Kidney glomerular epithelial cell (primary cell): ENCODE measurements at regions not wholly inside any gene's neighbourhood (a gene's known extent, or its start where the extent isn't known, plus 50 kb on each side); places are given as distances from the start of the nearest gene placed in this dataset.

Source experiments
- DNase-seq: peaks from one replicate; lab custom pipeline; 2025; lab: John Stamatoyannopoulos, UW

DNA sequence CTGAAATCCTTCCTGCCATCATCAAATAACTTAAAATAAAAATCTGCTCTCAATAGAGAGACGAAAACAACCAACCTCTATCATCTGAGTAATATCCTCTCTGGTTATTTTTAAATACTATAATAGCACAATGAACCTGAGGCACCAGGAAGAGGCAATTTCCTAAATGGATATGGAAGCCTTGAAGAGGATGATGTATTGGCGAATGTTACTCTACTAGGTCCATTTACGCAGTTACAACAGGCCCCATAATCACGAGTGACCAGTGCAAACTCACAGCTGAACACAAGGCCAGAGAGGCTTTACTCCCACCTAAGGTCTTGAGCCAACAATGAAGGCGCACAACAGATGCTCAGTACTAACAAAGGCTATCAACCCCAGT is 678.8 kb upstream of the NR3C2 start:
- DNase-seq = no peak

DNA sequence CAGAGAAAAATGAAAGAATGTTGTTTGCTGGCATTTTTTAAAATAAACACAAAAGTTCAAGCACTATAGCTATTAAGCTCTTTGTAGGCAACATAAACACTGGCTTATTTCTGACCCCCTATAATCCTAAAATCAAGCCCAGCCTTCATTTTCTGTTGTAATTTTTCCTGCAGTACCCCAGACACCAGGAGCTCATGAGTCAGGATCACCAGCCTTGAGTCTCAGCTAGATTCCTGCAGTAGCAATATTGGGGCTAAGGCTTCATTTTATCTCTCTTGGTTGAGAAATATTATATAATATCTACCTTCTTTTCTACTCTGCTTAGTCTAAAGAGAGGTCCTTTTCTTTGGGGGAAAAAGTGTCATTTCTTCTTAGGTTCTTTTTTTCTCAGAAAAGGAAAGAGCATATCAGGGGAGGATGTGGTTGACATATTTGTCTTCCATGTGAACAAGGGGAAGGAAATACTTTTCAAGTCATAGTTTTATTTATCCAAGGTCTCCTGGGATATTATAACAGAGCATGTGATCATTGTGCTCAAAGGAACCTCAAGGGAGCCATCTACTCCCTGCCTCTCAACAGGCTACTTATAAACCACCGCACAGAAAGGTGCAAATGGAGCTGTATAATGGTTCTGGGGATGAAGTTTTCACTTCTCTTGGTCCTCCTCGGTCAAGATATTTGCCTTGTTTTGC is 678.3 kb upstream of the NR3C2 start:
- DNase-seq = no peak

DNA sequence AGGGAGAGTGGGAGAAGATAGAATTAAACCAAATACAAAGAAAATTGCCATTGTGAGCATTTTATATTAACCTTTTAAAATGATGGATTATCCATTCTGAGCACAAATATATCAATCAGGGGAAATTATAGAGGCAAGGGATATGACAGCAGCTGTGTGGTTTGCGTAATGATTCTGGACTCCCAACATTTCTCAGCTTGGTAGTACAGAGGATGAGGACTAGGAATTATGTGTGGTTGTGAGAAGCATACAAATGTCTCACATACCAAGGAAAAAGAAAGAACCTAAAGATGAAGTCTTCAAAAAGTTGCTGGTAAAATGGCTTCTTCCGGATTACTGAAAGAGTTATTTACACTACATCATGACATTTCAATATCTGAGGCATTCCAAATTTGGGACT is 674.6 kb upstream of the NR3C2 start:
- no peak for DNase-seq

DNA sequence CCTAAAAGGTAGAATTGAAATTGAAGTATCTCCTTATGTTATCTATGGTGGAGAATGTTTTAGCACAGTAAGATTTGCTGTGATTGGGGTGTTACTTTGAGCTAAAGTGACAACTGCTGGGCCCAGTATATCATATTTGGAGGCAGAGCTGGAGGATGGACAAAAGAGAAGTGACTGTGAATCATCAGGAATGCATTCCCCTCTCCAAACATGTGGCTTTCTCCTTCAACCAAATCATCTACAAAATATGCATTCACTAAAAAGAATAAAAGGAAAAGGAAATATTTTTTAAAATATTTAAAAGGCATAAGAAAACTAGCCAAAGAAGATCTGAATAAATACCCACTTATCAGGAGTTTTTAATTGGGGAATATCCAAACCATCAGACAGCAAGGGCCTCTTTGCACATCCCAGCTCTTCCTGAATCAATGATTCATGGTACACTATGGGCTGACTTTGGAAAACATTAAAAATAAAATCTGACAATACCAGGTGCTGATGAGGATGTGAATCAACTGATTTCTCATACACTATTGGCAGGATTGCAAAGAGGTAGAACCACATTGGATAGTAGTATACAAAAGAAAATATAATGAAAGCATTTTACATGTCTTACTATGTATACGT is 671.7 kb upstream of the NR3C2 start:
- DNase-seq = peak; percentile 79

DNA sequence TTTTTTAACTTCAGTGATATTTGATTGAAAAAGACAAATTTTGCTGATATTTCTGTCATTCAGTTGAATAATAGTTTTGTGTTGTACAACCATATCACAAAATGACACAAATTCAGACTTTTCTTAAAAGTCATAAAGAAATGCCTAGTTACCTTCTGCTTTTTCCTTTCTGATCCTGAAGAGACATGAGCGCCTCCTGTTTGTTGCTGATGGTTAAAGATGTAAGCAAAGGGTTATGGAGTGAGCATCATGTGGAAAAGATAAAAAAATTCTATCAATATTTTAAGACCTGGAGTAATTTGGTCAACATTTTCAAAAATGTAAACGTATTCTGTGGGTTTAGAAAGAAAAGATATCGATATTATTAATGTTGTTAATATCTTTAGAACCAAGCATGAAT is 669.9 kb upstream of the NR3C2 start:
- no peak for DNase-seq

DNA sequence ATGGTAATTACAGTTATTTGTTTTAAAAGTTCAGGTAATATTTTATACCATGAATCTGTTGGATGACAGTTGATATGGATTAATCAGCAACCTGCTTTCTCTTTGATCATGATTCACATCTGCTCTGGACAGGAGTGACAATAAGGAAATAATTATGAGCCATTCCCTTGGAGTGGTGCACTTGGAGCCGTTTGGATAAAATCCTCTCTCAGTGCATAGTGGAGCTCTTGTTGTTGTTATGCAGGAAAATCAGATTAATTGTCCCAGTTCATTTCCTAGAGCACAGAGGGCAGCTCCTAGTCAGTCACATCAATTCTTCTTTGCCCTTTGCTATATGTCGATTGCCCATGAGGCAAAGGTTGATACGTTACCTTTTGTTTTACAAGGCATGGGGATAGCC is 668.3 kb upstream of the NR3C2 start:
- DNase-seq = no peak

DNA sequence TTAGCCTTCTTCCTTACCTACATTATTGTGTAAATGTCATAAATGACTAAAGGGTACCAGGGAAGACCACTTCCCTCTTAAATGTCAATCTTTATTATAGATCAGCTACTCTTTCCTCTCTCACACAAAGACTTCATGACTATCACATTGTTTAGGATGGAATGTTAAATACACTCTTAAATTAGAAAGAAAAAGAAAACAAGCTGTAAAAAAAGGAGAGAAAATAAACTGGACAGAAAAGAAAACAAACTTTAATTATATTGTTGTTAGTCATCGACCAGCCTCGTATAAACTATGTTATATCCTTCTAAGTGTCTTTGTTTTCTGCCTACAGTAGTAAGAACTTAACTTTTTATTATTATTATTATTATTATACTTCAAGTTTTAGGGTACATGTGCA is 666.4 kb upstream of the NR3C2 start:
- no peak for DNase-seq

DNA sequence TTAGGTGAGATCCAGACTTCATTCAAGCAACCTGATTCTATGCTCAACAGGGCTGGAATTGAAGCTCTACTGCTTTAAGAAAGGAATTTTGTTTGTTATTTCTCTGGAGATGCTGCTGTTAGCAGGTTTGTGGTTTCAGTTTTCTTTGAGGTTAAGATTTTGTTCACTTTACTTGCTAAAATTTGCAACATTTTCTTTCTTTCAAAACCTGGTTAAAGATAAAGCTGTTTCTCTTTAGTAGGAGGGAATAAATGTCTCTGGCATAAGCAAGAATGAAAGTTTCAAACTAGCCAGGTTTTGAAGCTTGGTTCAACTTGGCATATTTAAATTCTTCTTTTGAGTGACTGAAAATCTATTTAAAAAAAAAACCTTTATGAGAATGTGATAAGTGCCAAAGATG is 660.6 kb upstream of the NR3C2 start:
- no peak for DNase-seq

DNA sequence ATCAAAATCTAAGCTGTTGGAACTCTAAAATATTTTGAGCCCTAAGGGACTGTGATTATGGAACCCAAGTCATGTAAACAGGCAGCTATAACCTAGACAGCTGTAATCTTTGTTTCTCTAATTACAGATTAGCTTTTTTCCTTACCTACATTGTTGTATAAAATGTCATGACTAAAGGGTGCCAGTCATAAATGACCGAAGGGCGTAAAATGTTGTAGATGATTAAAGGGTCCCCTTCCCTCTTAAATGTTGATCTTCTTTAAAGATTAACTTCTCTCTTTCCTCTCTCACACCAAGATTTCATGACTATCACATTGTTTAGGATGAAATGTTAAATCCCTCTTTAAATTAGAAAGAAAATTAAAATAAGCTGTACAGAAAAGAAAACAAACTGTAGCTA is 659.4 kb upstream of the NR3C2 start:
- DNase-seq = no peak

DNA sequence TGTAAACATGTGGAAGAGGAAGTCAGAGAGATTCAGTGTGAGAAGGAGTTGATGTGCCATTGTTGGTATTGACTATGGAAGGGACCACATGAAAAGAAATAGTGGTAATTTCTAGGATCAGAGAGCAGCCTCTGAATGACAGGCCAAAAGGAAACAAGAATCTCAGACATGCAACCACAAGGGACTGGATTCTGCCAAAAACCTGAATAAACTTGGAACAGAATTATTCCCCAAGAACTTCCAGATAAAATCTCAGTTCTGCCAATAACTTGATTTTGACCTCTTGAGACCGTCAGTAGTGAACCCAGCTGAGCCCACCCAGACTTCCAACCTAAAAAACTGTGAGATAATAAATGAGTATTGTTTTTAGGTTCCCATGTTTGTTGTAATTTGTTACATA is 653.6 kb upstream of the NR3C2 start:
- no peak for DNase-seq

DNA sequence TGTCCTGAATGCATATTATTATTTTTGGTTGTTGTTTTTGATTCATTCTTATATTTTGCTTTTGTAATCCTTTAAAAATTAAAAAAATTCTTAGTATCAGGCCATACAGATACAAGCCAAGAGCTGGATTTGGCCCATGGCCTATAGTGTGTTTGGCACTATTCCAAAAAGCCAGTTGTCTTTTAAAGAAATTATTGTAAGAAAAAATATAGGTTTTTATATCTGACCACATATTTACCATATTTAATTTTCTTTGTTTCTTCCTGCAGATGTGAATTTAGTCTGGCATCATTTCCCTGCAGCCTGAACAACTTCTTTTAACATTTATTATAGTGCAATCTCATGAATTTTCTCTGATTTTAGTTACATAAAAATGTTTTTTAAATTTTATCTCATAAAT is 652.8 kb upstream of the NR3C2 start:
- DNase-seq = no peak

DNA sequence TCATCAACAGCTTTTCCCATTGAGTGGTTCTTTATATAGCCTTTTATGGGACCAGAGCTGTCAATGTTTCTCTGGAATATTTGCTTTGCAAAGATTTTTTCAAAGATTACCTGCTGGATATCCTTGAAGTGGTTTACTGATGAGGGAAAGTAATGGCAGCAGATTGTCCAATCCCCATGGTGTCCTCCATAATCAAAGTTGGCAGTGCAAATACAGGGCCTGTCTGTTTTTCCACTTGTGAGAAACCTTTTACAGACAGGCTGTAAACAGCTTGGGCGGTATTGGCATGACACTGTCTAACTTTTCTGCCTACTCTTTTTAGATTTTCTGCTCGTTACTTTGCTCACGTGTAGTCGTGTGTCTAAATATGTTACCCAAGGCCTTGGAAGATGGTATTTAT is 641.9 kb upstream of the NR3C2 start:
- no peak for DNase-seq

DNA sequence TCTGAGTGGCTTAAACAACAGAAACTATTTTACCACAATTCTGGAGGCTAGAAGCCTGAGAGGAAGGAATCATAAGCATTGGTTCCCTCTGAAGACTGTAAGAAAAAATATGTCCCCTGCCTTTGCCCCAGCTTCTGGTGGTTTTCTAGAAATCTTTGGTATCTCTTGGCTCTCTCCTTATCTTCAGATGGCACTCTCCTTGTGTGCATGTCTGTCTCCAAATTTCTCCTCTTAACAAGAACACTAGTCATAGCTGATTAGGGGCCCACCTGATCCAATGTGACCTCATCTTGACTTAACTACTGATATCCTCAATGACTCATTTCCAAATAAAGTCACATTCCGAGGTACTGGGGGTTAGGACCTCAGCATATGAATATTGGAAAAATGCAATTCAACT is 635.0 kb upstream of the NR3C2 start:
- DNase-seq = no peak

DNA sequence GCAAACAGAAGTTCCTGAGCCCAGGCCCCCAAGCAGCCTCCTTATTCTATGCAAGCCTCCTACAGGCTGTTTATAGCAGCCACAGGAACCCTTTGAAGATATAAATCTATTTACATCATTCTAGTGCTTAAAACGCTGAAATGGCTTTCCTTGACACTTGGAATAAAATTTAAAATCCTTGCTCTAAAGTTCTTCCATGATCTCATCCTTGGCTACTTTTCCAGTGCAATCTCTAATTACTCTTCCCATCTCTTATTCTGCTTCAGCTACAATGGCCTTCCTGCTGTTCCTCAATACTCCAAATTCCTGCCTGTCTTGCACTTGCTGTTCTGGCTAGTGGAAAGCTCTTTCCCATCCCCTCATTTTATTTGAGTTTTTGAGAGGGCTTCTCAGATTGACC is 634.2 kb upstream of the NR3C2 start:
- no peak for DNase-seq

DNA sequence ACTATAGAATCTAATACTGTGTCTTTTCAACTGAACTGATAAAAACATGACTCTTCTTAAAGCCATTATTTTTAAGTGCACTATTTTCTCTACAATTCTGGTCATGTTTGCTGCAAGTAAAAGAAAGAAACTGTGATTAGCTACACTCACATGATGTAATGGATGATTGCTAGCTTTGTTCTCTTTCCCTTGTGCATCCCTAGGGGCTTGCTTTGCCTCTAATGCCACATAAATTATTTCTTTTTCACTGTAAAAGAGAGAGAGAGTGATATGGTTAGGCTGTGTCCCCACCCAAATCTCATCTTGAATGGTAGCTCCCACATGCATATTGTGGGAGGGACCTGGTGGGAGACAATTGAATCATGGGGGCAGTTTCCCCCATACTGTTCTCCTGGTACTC is 630.2 kb upstream of the NR3C2 start:
- DNase-seq = no peak

DNA sequence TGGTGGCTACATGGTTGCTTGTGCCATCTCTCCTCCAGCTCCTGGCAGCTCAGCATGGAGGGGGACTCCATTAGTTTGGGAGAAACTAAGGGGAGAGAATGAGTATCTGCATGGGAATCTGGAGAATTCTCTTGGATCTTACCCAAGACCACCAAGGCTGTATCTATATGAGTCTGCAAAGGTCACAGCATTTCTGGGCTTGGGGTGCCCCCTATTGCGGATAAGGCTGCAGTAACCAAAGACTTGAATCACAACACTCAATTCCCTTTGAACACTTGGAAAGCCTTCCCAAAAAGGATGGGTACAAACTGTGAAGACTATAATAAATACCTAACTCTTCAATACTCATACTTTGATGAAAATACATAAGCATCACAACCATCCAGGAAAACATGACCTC is 623.5 kb upstream of the NR3C2 start:
- DNase-seq = no peak

DNA sequence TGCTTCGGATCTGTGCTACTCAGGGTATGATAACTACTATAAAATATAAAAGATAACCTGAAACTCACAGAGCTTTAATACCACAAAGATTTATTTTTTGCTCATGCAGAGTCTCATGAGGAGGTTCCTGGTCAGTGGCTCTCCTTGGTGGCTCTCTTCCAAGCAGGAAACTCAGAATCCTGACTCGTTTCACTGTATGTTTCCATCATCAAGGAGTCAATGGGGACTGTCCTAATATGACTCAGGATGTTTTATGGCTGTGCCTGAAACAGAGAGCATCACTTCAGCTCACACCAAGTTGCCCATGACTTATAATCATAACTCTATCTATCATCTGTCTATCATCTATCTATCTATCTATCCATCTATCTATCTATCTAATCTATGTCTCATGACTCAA is 620.8 kb upstream of the NR3C2 start:
- no peak for DNase-seq

DNA sequence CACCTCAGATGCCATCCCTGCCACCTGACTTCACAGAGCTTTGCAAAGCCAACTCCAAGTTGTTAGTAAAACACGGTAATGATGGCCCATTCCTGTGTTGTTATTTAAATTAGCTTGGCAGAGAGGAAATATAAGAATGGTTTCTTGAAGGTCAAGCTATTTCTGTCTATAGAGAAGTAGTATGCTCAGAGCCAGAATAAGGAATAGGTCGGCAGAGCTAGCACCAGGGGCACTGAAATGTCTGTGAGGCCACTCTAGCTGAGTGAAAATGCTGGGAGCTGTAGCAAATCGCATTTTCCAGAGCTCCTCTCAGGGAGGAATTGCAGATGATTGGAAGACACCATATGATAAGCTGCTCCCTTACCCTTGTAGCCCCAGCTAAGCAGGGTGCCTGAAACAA is 615.4 kb upstream of the NR3C2 start:
- no peak for DNase-seq

DNA sequence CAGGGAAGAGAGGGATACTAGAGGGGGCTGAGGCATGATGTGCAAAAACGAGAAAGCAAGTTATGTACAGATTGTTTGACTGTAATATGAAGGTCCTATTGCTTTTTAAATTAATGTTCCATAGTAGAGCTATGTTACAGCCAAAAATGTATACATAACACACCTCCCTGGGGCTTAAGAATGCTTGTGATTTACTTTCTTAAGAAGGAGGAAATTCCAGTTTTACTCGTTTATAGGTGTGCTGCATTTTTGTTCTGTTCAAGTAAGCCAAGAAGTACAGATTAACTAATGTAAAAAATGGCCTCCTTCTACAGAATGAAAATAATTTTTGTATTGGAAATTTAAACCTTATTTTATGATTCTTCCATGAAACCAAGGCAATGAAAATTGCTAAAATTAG is 614.4 kb upstream of the NR3C2 start:
- no peak for DNase-seq

DNA sequence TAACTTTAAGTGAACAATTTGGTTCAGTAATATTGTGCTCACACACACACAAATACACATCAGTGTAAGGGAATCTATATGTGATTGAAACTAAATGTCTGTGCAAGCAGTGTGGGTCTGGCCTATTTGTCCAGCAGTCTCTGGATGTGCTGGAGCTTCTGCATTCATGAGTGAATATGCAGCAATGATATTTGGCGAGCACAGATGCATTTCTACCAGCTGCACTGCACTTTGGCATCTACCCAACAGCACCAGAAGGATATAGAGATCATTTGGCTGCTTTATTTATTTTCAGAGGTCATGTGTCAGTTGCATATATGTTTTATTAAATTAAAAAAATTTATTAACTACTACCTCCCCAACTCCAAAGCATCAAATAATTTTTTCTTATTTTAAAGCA is 613.4 kb upstream of the NR3C2 start:
- DNase-seq = no peak

DNA sequence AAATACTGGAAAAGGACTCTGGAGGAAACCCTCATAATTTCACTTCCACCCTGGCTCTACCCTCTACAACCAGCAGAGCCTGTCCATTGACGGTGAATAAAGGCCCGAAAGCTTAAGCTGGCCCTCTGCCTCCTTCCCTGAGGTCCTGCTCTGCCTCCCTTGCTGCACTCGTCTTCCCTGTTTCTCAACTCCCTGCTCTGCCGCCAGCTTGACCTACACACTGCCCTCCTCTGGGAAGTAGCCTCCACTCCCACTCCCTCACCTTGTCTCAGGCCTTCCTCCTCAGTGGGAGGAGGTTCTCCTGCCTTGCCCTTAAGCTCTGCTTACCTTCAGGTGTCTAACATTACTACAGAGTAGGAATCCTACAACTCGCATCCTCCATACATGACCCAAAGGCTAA is 608.6 kb upstream of the NR3C2 start:
- DNase-seq = no peak

DNA sequence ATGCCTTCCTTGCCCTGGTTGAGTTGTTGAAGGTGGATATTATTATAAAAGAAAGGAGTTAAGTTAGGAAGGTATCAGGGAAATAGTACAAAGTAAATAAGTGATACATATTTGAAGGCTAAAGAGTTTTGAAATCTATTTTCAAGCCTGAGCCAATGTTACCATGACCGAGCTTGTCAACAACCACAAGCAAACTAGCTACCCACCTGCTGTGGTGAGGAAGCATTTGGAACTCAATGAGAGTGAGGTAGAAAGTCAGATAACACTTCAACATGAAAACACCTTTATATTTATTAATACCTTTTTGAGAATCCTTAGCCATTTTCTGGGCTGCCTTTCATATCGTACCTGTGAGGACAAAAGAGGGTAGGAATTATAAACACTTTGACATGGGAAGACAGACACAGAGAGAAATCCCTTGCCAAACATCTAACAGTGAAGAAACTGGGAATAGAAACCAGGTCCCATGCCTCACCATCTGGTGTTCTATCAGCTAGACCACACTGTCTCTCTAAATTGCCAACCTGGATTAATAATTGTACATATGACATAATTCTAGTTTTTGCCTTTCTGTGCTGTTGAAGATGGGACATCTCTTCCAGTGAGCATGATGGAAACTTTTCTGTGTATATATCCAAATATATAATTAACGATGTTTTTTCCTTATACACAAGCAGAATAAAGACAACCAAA is 606.4 kb upstream of the NR3C2 start:
- DNase-seq = no peak

DNA sequence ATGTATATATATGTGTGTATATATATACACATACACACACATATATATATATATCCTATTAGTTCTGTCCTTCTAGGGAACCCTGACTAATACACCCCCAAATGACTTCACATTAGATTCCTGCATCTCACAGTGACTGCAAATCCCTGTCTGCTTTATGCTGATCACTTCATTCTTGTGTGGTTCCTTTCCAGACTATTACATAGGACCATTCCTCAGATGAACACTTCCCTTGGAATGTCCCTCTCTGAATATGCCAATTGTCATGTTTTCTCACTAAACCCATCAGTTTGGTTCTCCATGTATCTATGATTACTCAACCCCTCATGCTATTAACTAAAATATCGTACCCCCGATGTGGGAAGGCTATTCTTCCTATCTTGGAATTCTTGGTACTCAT is 605.2 kb upstream of the NR3C2 start:
- peak; percentile 29 for DNase-seq

DNA sequence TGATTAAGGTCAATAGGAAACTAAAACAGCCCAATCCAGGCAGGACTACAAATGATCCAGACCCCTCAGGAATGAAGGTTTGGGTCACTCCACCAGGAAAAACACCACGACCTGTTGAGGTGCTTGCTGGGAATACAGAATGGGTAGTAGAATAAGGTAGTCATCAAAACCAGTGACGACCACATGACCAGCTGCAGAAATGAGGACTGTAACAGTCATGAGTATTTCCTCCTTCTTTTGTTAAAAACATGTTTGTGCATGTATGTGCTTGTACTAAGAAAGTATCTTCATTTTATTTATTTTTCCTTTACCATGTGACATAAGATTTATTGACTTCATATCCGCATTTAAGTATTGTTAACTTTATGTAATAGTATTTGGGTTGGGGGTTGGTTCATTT is 603.5 kb upstream of the NR3C2 start:
- no peak for DNase-seq
